SK-N-SH (cell line): ENCODE measurements at regions not wholly inside any gene's neighbourhood (a gene's known extent, or its start where the extent isn't known, plus 50 kb on each side); places are given as distances from the start of the nearest gene placed in this dataset.

Experiments
- CTCF ChIA-PET: fragments of 300-600, 350-600 bp; formaldehyde crosslinking; extraction: SDS; loops from one replicate; lab custom pipeline; 2021; lab: Yijun Ruan, JAX
- POLR2A ChIA-PET: fragments of 350-600 bp; sonication (Branson Sonifier 250); formaldehyde crosslinking; extraction: SDS; loops from one replicate; lab custom pipeline; 2020; ENCODE audit warnings: antibody characterized with exemption, inconsistent platforms; lab: Yijun Ruan, JAX
- DNase-seq: peaks from one replicate; pipeline ENCODE4 v3.0.0; 2012
- H2AFZ ChIP-seq: fragments of 200-600 bp; sonication (generic); 2 replicates; pipeline ENCODE4 v1.8.1; 2016; ENCODE audit warnings: antibody characterized with exemption, mild to moderate bottlenecking, low read depth
- H3F3A ChIP-seq: fragments of 200-600 bp; sonication (generic); replicated peaks from 2 replicates; pipeline ENCODE3; 2016; ENCODE audit warnings: antibody characterized with exemption, mild to moderate bottlenecking; ENCODE audit not compliant: insufficient read depth
- H3K27ac ChIP-seq, 2 experiments: fragments of 200-500 bp in 1 of 2; fragments of 200-600 bp in 1 of 2; sonication (Bioruptor generic) in 1 of 2; sonication (generic), shearing (Covaris generic) in 1 of 2; 2 replicates each; pipeline versions ENCODE4 v1.5.1 to v1.6.1; 2014 to 2016; ENCODE audit warnings: low read depth in 2 of 2, inconsistent platforms in 1 of 2, low read length in 1 of 2, mild to moderate bottlenecking in 1 of 2, mixed read lengths in 1 of 2
- H3K27me3 ChIP-seq: fragments of 200-600 bp; sonication (generic), shearing (Covaris generic); 2 replicates; pipeline ENCODE4 v1.6.1; 2016; ENCODE audit warnings: mixed run types; ENCODE audit not compliant: insufficient read depth
- H3K36me3 ChIP-seq, 2 experiments: fragments of 200-500 bp in 1 of 2; fragments of 200-600 bp in 1 of 2; sonication (Bioruptor generic) in 1 of 2; sonication (generic) in 1 of 2; replicated peaks in 1 of 2; 2 replicates each; pipeline versions ENCODE3 to v1.5.1; 2014 to 2016; ENCODE audit warnings: low read length in 1 of 2, mild to moderate bottlenecking in 1 of 2; ENCODE audit not compliant: insufficient read depth in 2 of 2, control insufficient read depth in 1 of 2
- H3K4me1 ChIP-seq, 2 experiments: fragments of 200-500 bp in 1 of 2; fragments of 200-600 bp in 1 of 2; sonication (Bioruptor generic) in 1 of 2; sonication (generic), shearing (Covaris generic) in 1 of 2; 2 replicates each; pipeline versions ENCODE4 v1.5.1 to v1.6.1; 2014 to 2016; ENCODE audit warnings: low read depth in 1 of 2, low read length in 1 of 2, mixed run types in 1 of 2; ENCODE audit not compliant: insufficient read depth in 2 of 2, control insufficient read depth in 1 of 2
- H3K4me2 ChIP-seq: fragments of 200-600 bp; sonication (generic), shearing (Covaris generic); 2 replicates; pipeline ENCODE4 v1.6.1; 2017; ENCODE audit warnings: mixed run types
- H3K4me3 ChIP-seq, 2 experiments: fragments of 200-500 bp in 1 of 2; fragments of 200-600 bp in 1 of 2; sonication (Bioruptor generic) in 1 of 2; sonication (generic), shearing (Covaris generic) in 1 of 2; 2 replicates each; pipeline versions ENCODE4 v1.5.1 to v1.8.1; 2014 to 2016; ENCODE audit warnings: low read depth in 2 of 2, inconsistent platforms in 1 of 2, low read length in 1 of 2, mild to moderate bottlenecking in 1 of 2, mixed read lengths in 1 of 2, moderate library complexity in 1 of 2
- H3K79me2 ChIP-seq: fragments of 200-600 bp; sonication (generic); 2 replicates; pipeline ENCODE4 v1.8.1; 2017; ENCODE audit warnings: mild to moderate bottlenecking; ENCODE audit not compliant: insufficient read depth
- H3K9ac ChIP-seq: fragments of 200-600 bp; sonication (generic); 2 replicates; pipeline ENCODE4 v1.6.1; 2017; ENCODE audit warnings: mixed run types
- H3K9me2 ChIP-seq: fragments of 200-600 bp; sonication (generic); 2 replicates; pipeline ENCODE4 v1.6.1; 2017; ENCODE audit warnings: mixed run types
- H3K9me3 ChIP-seq: fragments of 200-600 bp; sonication (generic); 2 replicates; pipeline ENCODE4 v1.6.1; 2017; ENCODE audit warnings: mixed run types, mild to moderate bottlenecking, moderate library complexity
- H4K20me1 ChIP-seq: fragments of 200-600 bp; sonication (generic); 2 replicates; pipeline ENCODE4 v1.6.1; 2017; ENCODE audit warnings: mild to moderate bottlenecking, mixed run types; ENCODE audit not compliant: insufficient read depth
- EZH2phosphoT487 ChIP-seq: fragments of 200-600 bp; sonication (generic); IDR thresholded peaks from 2 replicates; pipeline ENCODE4 v1.6.1; 2017; ENCODE audit warnings: low read depth, mixed run types, mild to moderate bottlenecking, antibody characterized with exemption, moderate library complexity, borderline replicate concordance
- FOSL2 ChIP-seq: IDR thresholded peaks from 2 replicates; pipeline ENCODE4 v1.4.0; 2012; ENCODE audit warnings: low read depth, mild to moderate bottlenecking, moderate library complexity, borderline replicate concordance
- GABPA ChIP-seq: IDR thresholded peaks from 2 replicates; pipeline ENCODE4 v1.4.0; 2012; ENCODE audit warnings: low read depth, mild to moderate bottlenecking
- MAX ChIP-seq: IDR thresholded peaks from 2 replicates; pipeline ENCODE4 v1.4.0; 2012; ENCODE audit warnings: low read depth
- MXI1 ChIP-seq: IDR thresholded peaks from 2 replicates; pipeline ENCODE4 v1.6.1; 2012; ENCODE audit warnings: mild to moderate bottlenecking, low read depth, low read length, improper control_type of control experiment
- PBX3 ChIP-seq: IDR thresholded peaks from 2 replicates; pipeline ENCODE4; 2012
- RCOR1 ChIP-seq: fragments of 150-350 bp; IDR thresholded peaks from 2 replicates; pipeline ENCODE4 v1.6.1; 2017; ENCODE audit warnings: antibody characterized with exemption, low read length
- RFX5 ChIP-seq: IDR thresholded peaks from 2 replicates; pipeline ENCODE4 v1.6.1; 2012; ENCODE audit warnings: mild to moderate bottlenecking, improper control_type of control experiment, low read length
- RXRA ChIP-seq: IDR thresholded peaks from 2 replicates; pipeline ENCODE4 v1.4.0; 2012; ENCODE audit warnings: low read depth, mild to moderate bottlenecking, borderline replicate concordance
- SIN3A ChIP-seq: IDR thresholded peaks from 2 replicates; pipeline ENCODE4 v1.6.1; 2012; ENCODE audit warnings: low read depth, mild to moderate bottlenecking, low read length, moderate library complexity, borderline replicate concordance
- SMC3 ChIP-seq: IDR thresholded peaks from 2 replicates; pipeline ENCODE4 v1.6.1; 2012; ENCODE audit warnings: low read depth, low read length, improper control_type of control experiment
- TAF1 ChIP-seq: IDR thresholded peaks from 2 replicates; pipeline ENCODE4 v1.6.1; 2012; ENCODE audit warnings: low read depth, mild to moderate bottlenecking, low read length, moderate library complexity, borderline replicate concordance
- TEAD4 ChIP-seq: IDR thresholded peaks from 2 replicates; pipeline ENCODE4 v1.4.0; 2012; ENCODE audit warnings: mild to moderate bottlenecking, borderline replicate concordance; ENCODE audit not compliant: insufficient read depth
- WGBS: methylation state at CpG from one replicate; pipeline ENCODE4 v1.1.6; 2017; ENCODE audit warnings: low lambda C conversion rate; 5-methylcytosine and 5-hydroxymethylcytosine counted together
- TF ChIP-seq, protein P1 (sequence below): IDR thresholded peaks from 2 replicates; pipeline ENCODE4 v1.4.0; 2012; ENCODE audit warnings: low read depth, borderline replicate concordance
- TF ChIP-seq, protein P2 (sequence below): fragments of 150-350 bp; IDR thresholded peaks from 2 replicates; pipeline ENCODE4 v1.6.1; 2016; ENCODE audit warnings: mild to moderate bottlenecking, low read depth, low read length
- TF ChIP-seq, protein P3 (sequence below): fragments of 200-600 bp; sonication (generic); IDR thresholded peaks from 2 replicates; pipeline ENCODE4 v1.6.1; 2017; ENCODE audit warnings: antibody characterized with exemption, mild to moderate bottlenecking, moderate library complexity
- TF ChIP-seq, protein P4 (sequence below): fragments of 150-350 bp; IDR thresholded peaks from 2 replicates; pipeline ENCODE4 v1.6.1; 2017; ENCODE audit warnings: antibody characterized with exemption, low read length, low read depth, borderline replicate concordance

DNA sequence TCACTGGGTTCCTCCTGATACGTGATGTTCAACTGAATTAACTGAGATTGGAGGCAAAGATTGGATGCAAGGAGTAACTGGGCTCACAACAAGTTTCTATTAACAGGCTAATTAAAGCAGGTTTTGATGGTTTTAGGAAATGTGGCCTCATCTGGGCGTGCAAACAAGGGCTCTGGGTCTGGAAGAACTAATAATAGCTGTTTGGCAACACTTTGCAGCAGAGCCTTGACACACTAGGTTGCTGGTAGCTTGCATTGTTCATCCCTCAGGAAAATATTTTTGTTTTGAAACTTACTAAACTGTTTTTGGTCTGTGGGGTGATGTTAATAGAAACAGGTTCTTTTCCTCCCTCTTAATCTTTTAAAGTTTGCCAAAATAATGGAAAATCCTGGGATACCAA lies 117.2 kb upstream of the CD93 start:
- H3K4me3 ChIP-seq: no peak overlapping the region
- TF ChIP-seq RFX5 (no peak), RXRA (no peak), TAF1 (no peak), MAX (no peak), PBX3 (no peak), RCOR1 (no peak), SMC3 (no peak), MXI1 (no peak), FOSL2 (no peak), GABPA (no peak), SIN3A (no peak), TEAD4 (no peak), EZH2phosphoT487 (no peak)
- TF ChIP-seq, protein P1, sequence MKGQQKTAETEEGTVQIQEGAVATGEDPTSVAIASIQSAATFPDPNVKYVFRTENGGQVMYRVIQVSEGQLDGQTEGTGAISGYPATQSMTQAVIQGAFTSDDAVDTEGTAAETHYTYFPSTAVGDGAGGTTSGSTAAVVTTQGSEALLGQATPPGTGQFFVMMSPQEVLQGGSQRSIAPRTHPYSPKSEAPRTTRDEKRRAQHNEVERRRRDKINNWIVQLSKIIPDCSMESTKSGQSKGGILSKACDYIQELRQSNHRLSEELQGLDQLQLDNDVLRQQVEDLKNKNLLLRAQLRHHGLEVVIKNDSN: no peak
- TF ChIP-seq, protein P2, sequence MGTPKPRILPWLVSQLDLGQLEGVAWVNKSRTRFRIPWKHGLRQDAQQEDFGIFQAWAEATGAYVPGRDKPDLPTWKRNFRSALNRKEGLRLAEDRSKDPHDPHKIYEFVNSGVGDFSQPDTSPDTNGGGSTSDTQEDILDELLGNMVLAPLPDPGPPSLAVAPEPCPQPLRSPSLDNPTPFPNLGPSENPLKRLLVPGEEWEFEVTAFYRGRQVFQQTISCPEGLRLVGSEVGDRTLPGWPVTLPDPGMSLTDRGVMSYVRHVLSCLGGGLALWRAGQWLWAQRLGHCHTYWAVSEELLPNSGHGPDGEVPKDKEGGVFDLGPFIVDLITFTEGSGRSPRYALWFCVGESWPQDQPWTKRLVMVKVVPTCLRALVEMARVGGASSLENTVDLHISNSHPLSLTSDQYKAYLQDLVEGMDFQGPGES: no peak
- TF ChIP-seq, protein P3, sequence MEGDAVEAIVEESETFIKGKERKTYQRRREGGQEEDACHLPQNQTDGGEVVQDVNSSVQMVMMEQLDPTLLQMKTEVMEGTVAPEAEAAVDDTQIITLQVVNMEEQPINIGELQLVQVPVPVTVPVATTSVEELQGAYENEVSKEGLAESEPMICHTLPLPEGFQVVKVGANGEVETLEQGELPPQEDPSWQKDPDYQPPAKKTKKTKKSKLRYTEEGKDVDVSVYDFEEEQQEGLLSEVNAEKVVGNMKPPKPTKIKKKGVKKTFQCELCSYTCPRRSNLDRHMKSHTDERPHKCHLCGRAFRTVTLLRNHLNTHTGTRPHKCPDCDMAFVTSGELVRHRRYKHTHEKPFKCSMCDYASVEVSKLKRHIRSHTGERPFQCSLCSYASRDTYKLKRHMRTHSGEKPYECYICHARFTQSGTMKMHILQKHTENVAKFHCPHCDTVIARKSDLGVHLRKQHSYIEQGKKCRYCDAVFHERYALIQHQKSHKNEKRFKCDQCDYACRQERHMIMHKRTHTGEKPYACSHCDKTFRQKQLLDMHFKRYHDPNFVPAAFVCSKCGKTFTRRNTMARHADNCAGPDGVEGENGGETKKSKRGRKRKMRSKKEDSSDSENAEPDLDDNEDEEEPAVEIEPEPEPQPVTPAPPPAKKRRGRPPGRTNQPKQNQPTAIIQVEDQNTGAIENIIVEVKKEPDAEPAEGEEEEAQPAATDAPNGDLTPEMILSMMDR: no peak
- TF ChIP-seq, protein P4, sequence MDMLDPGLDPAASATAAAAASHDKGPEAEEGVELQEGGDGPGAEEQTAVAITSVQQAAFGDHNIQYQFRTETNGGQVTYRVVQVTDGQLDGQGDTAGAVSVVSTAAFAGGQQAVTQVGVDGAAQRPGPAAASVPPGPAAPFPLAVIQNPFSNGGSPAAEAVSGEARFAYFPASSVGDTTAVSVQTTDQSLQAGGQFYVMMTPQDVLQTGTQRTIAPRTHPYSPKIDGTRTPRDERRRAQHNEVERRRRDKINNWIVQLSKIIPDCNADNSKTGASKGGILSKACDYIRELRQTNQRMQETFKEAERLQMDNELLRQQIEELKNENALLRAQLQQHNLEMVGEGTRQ: no peak
- H3K9me3 ChIP-seq: no peaks in the 10 kb centered on the region
- no peaks in the 10 kb centered on the region for H3K36me3 ChIP-seq
- H3F3A ChIP-seq: no peaks in the 10 kb centered on the region
- H3K27ac ChIP-seq: no peak overlapping the region
- no peak overlapping the region for H3K4me2 ChIP-seq
- no peaks in the 10 kb centered on the region for H3K79me2 ChIP-seq
- no peaks in the 10 kb centered on the region for H3K4me1 ChIP-seq
- ChIA-PET POLR2A (no interaction called here), CTCF (no interaction called here)
- H3K9me2 ChIP-seq: no peaks in the 10 kb centered on the region
- H2AFZ ChIP-seq: no peak overlapping the region
- H3K27me3 ChIP-seq: peaks cover 93% of the 10 kb centered on the region
- H4K20me1 ChIP-seq: no peaks in the 10 kb centered on the region
- DNase-seq: no peak
- no peak overlapping the region for H3K9ac ChIP-seq
- 5% methylated on average over 2 of the region's 2 CpGs for WGBS
